Stimulated activated memory B cell treated with anti-CD40 and anti-IgM and Interleukin-4, amounts not matched to agents 10 μg/mL and 1 μg/mL and 100 μg/mL, for 72 hours (primary cell): ENCODE measurements at regions not wholly inside any gene's neighbourhood (a gene's known extent, or its start where the extent isn't known, plus 50 kb on each side); places are given as distances from the start of the nearest gene placed in this dataset.

Source experiments
- ATAC-seq: fragments of 150-1000 bp; cut with Tn5 transposase; 2 replicates; pipeline ENCODE4 v1.10.0; 2021
- H3K27ac Mint-ChIP-seq: one replicate; pipeline ENCODE4 v1.8.0; 2022; ENCODE audit warnings: mild to moderate bottlenecking, mixed read lengths
- H3K27me3 Mint-ChIP-seq: one replicate; pipeline ENCODE4 v1.8.0; 2022; ENCODE audit warnings: mixed read lengths
- H3K36me3 Mint-ChIP-seq: one replicate; pipeline ENCODE4 v1.8.0; 2022; ENCODE audit warnings: mixed read lengths
- H3K4me1 Mint-ChIP-seq: one replicate; pipeline ENCODE4 v1.8.0; 2022; ENCODE audit warnings: mixed read lengths
- H3K4me3 Mint-ChIP-seq: one replicate; pipeline ENCODE4 v1.8.0; 2022; ENCODE audit warnings: mild to moderate bottlenecking, moderate library complexity, mixed read lengths
- H3K9me3 Mint-ChIP-seq: one replicate; pipeline ENCODE4 v1.8.0; 2022; ENCODE audit warnings: mixed read lengths

- H3K9me3 Mint-ChIP-seq: peaks cover 3% of the 10 kb centered on the region
- no peak overlapping the region for H3K27ac Mint-ChIP-seq
- no peaks in the 10 kb centered on the region for H3K27me3 Mint-ChIP-seq
- no peaks in the 10 kb centered on the region for H3K36me3 Mint-ChIP-seq
- H3K4me1 Mint-ChIP-seq: no peaks in the 10 kb centered on the region
- no peak overlapping the region for H3K4me3 Mint-ChIP-seq
- ATAC-seq: no peak
Observed at GRCh38 chr16:35405526-35405925, 1946.1 kb downstream of the TP53TG3F start.

- no peak overlapping the region for H3K4me3 Mint-ChIP-seq
- no peak overlapping the region for H3K27ac Mint-ChIP-seq
- no peaks in the 10 kb centered on the region for H3K27me3 Mint-ChIP-seq
- no peak for ATAC-seq
- H3K4me1 Mint-ChIP-seq: no peaks in the 10 kb centered on the region
- H3K9me3 Mint-ChIP-seq: peaks cover 3% of the 10 kb centered on the region
- H3K36me3 Mint-ChIP-seq: no peaks in the 10 kb centered on the region
Observed at GRCh38 chr16:35409503-35409902, 1950.1 kb downstream of the TP53TG3F start.

- H3K9me3 Mint-ChIP-seq: peaks cover 3% of the 10 kb centered on the region
- H3K27ac Mint-ChIP-seq: no peak overlapping the region
- no peaks in the 10 kb centered on the region for H3K27me3 Mint-ChIP-seq
- ATAC-seq: no peak
- no peaks in the 10 kb centered on the region for H3K4me1 Mint-ChIP-seq
- no peak overlapping the region for H3K4me3 Mint-ChIP-seq
- no peaks in the 10 kb centered on the region for H3K36me3 Mint-ChIP-seq
Observed at GRCh38 chr16:35410438-35410837, 1951.0 kb downstream of the TP53TG3F start.

DNA sequence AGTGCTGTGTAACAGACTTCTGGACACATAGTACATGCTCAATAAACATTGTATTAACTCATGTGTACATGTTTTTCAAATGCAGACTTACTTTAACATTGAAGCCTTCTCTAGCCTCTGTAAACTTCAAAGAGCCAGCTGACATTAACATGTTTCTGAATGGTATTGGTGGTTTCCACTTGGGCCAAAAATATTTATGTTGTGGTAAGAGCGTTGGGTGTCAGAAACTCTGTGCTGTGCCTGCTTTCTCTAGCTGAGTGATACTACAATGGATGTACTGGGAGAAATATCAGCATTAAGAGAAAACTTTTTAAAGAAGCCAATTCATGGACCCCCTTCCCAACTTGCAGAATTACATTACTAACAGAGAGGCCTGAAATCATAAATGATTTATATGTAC lies 1951.7 kb downstream of the TP53TG3F start:
- no peak for ATAC-seq
- Mint-ChIP-seq H3K4me1 (no peaks in the 10 kb centered on the region), H3K9me3 (peaks cover 2% of the 10 kb centered on the region)

GRCh38 chr16:35414139-35414538 lies 1954.7 kb downstream of the TP53TG3F start:
- no peaks in the 10 kb centered on the region for H3K36me3 Mint-ChIP-seq

More for the DNA sequence above, 1951.7 kb downstream of the TP53TG3F start:
- Mint-ChIP-seq H3K4me3 (no peak overlapping the region), H3K27me3 (no peaks in the 10 kb centered on the region), H3K27ac (no peak overlapping the region), H3K36me3 (no peaks in the 10 kb centered on the region)

DNA sequence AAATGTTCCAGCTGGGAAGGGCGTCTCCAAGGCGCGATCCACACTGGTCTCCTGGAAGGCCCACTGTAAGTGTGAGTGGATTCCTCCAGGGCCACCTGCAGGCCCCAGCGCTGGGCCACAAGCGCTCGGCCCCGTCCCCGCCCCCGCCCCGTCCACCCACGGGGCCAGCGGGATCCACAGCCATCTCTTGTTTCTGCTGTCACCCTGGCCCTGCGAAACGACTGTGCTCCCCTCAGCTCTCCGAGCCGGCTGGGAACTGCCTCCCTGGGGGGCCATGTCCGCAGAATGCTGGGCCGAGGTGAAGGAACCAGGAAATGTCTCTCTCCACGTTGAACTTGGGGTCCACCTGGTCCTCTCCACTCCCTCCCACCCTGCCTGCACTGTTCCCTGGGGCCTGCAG lies 1955.2 kb downstream of the TP53TG3F start:
- H3K27me3 Mint-ChIP-seq: no peaks in the 10 kb centered on the region
- H3K9me3 Mint-ChIP-seq: peaks cover 5% of the 10 kb centered on the region
- H3K36me3 Mint-ChIP-seq: no peaks in the 10 kb centered on the region
- no peaks in the 10 kb centered on the region for H3K4me1 Mint-ChIP-seq
- no peak for ATAC-seq
- H3K4me3 Mint-ChIP-seq: no peak overlapping the region
- H3K27ac Mint-ChIP-seq: no peak overlapping the region

More at GRCh38 chr16:35414139-35414538, 1954.7 kb downstream of the TP53TG3F start:
- Mint-ChIP-seq H3K4me3 (no peak overlapping the region), H3K4me1 (no peaks in the 10 kb centered on the region), H3K9me3 (peaks cover 5% of the 10 kb centered on the region), H3K27ac (no peak overlapping the region), H3K27me3 (no peaks in the 10 kb centered on the region)
- no peak for ATAC-seq

DNA sequence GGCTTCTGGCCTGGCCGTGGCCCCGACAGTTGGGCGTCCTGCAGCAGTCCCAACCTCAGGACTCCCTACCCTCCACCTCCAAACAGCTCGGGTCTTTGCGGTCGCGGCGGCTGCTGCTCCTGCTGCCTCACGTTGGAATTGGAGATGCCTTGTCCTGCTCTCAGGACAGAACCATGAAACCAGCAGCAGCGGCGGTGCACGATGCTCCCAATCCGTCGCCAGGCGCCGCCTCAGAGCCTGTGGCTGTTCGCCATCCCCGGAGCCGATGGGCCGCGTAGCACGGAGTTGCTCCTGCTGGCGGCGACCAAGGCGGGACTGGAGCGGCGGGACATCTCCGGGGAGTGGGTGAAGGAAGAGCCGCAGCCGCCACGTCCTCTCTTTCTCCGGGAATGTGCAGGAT lies 1965.9 kb downstream of the TP53TG3F start:
- peak; percentile 24 for ATAC-seq
- Mint-ChIP-seq H3K27me3 (no peaks in the 10 kb centered on the region), H3K4me3 (no peak overlapping the region), H3K4me1 (no peaks in the 10 kb centered on the region), H3K9me3 (peaks cover 12% of the 10 kb centered on the region), H3K27ac (no peak overlapping the region), H3K36me3 (no peaks in the 10 kb centered on the region)

GRCh38 chr16:35431829-35432663 lies 1972.6 kb downstream of the TP53TG3F start:
- Mint-ChIP-seq H3K27ac (no peak overlapping the region), H3K9me3 (no peaks in the 10 kb centered on the region), H3K27me3 (no peaks in the 10 kb centered on the region), H3K4me3 (no peak overlapping the region), H3K4me1 (no peaks in the 10 kb centered on the region), H3K36me3 (no peaks in the 10 kb centered on the region)
- no peak for ATAC-seq

- Mint-ChIP-seq H3K4me3 (no peak overlapping the region), H3K27ac (no peak overlapping the region), H3K9me3 (peaks cover 4% of the 10 kb centered on the region), H3K4me1 (no peaks in the 10 kb centered on the region), H3K36me3 (no peaks in the 10 kb centered on the region), H3K27me3 (no peaks in the 10 kb centered on the region)
- ATAC-seq: no peak
Observed at GRCh38 chr16:35440875-35441274, 1981.5 kb downstream of the TP53TG3F start.

- H3K4me1 Mint-ChIP-seq: no peaks in the 10 kb centered on the region
- H3K9me3 Mint-ChIP-seq: peaks cover 9% of the 10 kb centered on the region
- no peaks in the 10 kb centered on the region for H3K27me3 Mint-ChIP-seq
- no peak overlapping the region for H3K4me3 Mint-ChIP-seq
- no peaks in the 10 kb centered on the region for H3K36me3 Mint-ChIP-seq
- no peak for ATAC-seq
- no peak overlapping the region for H3K27ac Mint-ChIP-seq
Observed at GRCh38 chr16:35447010-35447558, 1987.7 kb downstream of the TP53TG3F start.

GRCh38 chr16:35449663-35450062 lies 1990.3 kb downstream of the TP53TG3F start:
- peaks cover 9% of the 10 kb centered on the region for H3K9me3 Mint-ChIP-seq
- H3K4me1 Mint-ChIP-seq: no peaks in the 10 kb centered on the region
- H3K36me3 Mint-ChIP-seq: no peaks in the 10 kb centered on the region
- H3K27ac Mint-ChIP-seq: no peak overlapping the region
- no peak for ATAC-seq
- H3K4me3 Mint-ChIP-seq: no peak overlapping the region
- H3K27me3 Mint-ChIP-seq: no peaks in the 10 kb centered on the region

- Mint-ChIP-seq H3K36me3 (no peaks in the 10 kb centered on the region), H3K4me1 (no peaks in the 10 kb centered on the region), H3K9me3 (peaks cover 9% of the 10 kb centered on the region), H3K4me3 (no peak overlapping the region), H3K27ac (no peak overlapping the region), H3K27me3 (no peaks in the 10 kb centered on the region)
- ATAC-seq: no peak
Observed at GRCh38 chr16:35450648-35451047, 1991.2 kb downstream of the TP53TG3F start.

GRCh38 chr16:35452471-35452870 lies 1993.1 kb downstream of the TP53TG3F start:
- ATAC-seq: no peak
- Mint-ChIP-seq H3K27me3 (no peaks in the 10 kb centered on the region), H3K9me3 (peaks cover 3% of the 10 kb centered on the region), H3K4me3 (no peak overlapping the region), H3K27ac (no peak overlapping the region), H3K4me1 (no peaks in the 10 kb centered on the region), H3K36me3 (no peaks in the 10 kb centered on the region)

GRCh38 chr16:35463358-35463757 lies 2003.9 kb downstream of the TP53TG3F start:
- no peak for ATAC-seq
- Mint-ChIP-seq H3K4me3 (no peak overlapping the region), H3K36me3 (no peaks in the 10 kb centered on the region), H3K27me3 (no peaks in the 10 kb centered on the region), H3K4me1 (no peaks in the 10 kb centered on the region), H3K27ac (no peak overlapping the region), H3K9me3 (peaks cover 4% of the 10 kb centered on the region)

DNA sequence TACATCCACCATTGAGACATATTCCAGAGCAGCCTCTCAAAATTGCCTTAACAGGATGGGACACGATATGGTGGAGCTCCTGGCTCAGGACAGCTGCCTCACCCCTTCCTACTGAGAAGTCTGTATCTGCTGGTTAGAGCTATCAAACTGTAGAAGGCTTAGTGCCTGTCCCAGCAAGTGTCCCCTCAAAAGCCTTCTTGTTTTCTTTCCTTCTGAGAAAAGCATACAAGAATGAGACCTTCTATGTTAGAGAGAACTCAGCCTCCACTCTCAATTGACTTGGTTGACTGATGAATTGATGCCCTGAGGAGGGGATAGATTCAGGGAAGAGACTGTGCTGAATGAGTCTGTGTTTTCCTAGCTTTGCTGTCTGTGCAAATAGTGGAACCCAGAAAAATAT lies 2020.9 kb downstream of the TP53TG3F start:
- ATAC-seq: no peak
- Mint-ChIP-seq H3K27me3 (no peaks in the 10 kb centered on the region), H3K9me3 (peaks cover 6% of the 10 kb centered on the region), H3K4me1 (no peaks in the 10 kb centered on the region), H3K36me3 (no peaks in the 10 kb centered on the region), H3K4me3 (no peak overlapping the region), H3K27ac (no peak overlapping the region)

- Mint-ChIP-seq H3K4me1 (no peaks in the 10 kb centered on the region), H3K9me3 (peaks cover 6% of the 10 kb centered on the region), H3K27ac (no peak overlapping the region), H3K27me3 (no peaks in the 10 kb centered on the region), H3K36me3 (no peaks in the 10 kb centered on the region), H3K4me3 (no peak overlapping the region)
- ATAC-seq: no peak
Observed at GRCh38 chr16:35480988-35481387, 2021.6 kb downstream of the TP53TG3F start.
